NCI-H2196 (cell line): ENCODE measurements at regions not wholly inside any gene's neighbourhood (a gene's known extent, or its start where the extent isn't known, plus 50 kb on each side); places are given as distances from the start of the nearest gene placed in this dataset.

Source experiments
- DNase-seq: peaks from one replicate; lab custom pipeline; 2025; ENCODE audit not compliant: unreplicated experiment; lab: John Stamatoyannopoulos, UW

- no peak for DNase-seq
Measured at GRCh38 chr20:43316271-43316670, 126.6 kb upstream of the PTPRT start.

DNA sequence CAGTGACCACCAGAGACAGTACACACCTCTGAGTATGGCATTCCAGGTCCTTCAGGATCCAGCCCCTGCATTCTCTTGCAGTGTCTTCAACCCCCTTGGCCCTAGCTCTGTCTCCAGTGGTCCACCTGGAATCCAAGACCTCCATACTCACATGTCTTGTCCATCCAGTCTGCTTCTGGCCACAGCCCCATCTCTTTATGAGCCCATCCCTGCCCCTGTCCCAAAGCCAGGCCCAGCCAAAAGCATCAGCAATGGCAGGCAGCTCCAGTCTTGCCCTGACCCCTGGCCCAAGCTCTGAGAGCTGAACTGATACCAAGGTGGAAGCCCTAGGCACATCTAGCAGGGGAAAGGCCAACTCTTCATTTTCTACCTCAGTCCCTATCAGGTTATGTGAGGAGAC is 119.6 kb upstream of the PTPRT start:
- no peak for DNase-seq

DNA sequence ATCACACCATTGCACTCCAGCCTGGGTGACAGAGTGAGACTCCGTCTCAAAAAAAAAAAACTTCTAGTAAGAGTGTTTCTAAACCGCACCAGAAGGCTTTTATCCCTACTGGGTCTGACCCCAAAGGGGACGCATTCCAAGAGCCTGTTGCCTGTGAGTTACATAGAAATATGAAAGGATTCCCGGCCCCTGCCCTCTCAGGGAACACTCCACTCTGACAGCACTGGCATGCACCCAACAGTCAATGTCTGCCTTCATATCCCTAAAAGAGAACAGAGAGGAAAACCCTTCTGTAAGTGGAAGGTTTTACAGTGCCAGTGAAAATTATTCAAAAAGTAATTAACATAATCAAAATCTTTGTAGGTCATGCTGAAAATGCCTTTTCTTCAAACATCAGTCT is 117.1 kb upstream of the PTPRT start:
- DNase-seq: no peak

DNA sequence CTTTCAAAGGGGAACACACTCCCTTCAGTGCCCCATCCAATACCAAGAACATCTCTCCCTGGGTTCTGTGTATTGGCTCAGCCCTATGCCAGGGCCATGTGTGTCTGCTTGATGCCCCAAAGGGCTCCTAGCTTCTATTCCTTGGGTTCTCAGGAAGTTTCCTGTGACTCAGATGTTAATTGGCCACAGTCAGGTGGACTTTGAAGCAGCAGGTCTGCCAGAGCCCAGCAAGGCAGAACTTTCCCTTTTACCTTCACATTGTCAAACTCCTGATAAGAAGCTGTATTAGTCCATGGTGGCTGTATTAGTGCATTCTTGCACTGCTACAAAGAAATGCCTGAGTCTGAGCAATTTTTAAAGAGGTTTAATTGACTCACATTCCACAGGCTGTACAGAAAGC is 116.0 kb upstream of the PTPRT start:
- DNase-seq: no peak

- no peak for DNase-seq
Measured at GRCh38 chr20:43304598-43304997, 114.9 kb upstream of the PTPRT start.

- DNase-seq: no peak
Measured at GRCh38 chr20:43302936-43303335, 113.2 kb upstream of the PTPRT start.

GRCh38 chr20:43300901-43301300 is 111.2 kb upstream of the PTPRT start:
- DNase-seq: no peak

DNA sequence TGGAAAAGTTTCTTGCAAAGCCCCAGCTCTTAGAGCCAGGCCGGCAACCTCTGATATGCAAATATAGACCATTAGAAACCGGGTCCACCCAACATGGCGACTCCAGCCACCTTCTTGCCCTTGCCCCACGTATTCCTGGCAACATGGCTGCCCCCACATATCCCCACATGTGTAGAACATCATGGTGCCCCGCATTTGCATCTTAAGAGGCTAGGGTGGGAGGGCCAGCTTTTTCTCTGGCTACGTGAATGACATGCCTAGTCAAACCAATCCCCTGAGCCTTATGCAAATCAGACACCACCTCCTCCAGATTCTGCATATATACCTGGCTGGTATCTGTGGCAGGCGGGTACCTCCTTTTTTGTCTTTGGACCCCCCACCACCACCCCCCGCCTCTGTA is 106.1 kb upstream of the PTPRT start:
- DNase-seq: no peak

DNA sequence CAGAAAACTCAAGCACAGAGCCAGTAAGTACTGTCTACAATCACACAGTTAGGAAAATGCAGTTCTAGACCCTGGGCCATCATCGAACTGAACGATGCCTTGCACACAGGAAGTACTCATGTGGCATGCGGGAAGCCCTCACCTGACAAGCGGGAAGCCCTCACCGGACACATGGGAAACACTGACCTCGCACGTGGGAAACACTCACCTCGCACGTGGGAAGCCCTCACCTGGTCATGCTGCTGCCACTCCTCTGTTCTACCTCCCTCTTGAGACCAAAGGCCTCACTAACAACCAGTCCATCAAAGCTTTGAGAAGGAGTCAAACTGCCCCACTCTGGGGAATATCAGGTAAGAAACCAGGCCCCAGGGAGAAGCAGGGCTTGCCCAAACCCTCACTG is 105.6 kb upstream of the PTPRT start:
- DNase-seq: no peak

DNA sequence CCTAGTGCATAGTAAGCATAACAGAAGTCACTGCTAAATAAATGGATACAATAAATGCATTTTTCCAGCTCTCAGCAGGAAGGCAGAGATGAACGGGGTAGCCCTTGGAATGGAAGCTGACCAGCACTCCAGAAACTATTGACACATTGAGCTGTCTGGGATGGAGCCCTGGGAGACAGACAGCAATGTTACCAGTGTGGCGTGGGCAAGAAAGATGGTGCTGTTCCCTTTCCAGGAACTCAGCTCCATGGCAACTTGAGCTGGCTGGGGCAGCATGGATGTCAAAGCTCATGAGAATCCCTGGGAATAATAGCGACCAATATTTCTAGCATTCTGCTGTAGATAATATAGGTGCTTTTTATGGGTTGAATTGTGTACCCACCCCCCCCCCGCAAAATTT is 104.3 kb upstream of the PTPRT start:
- DNase-seq: no peak

DNA sequence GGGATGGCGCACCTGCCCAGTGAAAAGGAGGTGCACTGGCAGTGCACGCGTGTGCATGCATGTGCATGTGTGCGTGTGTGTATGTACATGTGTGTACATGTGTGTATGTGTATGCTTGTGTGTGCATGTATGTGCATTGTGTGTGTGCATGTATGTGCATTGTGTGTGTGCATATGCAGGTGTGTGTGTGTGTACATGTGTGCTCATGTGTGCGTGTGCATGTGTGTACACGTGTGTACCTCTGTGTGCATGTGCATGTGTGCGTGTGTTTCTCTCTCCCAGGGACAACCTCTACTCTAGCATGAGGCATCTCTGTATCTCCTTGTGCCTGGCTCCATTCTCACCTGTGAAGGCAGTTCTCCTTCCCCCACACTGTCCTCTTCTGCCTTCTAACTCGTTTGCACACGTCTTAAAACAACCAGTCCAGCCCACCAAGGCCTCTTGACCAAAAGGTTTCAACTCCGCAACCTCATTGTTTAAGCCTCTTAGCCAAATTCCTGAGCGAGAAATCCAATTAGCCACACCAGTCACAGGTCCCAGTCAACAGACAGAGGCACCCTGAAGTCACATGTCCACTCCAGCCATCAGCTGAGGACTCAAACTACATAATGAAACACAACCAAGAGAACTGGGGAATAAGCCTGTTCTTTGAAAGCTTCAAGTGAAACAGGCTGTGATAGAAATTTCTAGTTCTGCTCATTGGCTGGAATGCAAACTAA is 103.5 kb upstream of the PTPRT start:
- no peak for DNase-seq

GRCh38 chr20:43292222-43292621 is 102.5 kb upstream of the PTPRT start:
- DNase-seq: no peak

- DNase-seq: no peak
Measured at GRCh38 chr20:43287637-43288036, 97.9 kb upstream of the PTPRT start.

GRCh38 chr20:43285170-43285569 is 95.5 kb upstream of the PTPRT start:
- DNase-seq: no peak

GRCh38 chr20:43284486-43284885 is 94.8 kb upstream of the PTPRT start:
- DNase-seq: no peak

- no peak for DNase-seq
Measured at GRCh38 chr20:43283126-43283525, 93.4 kb upstream of the PTPRT start.

GRCh38 chr20:43271980-43272379 is 82.3 kb upstream of the PTPRT start:
- DNase-seq: no peak

GRCh38 chr20:43265449-43265848 is 75.7 kb upstream of the PTPRT start:
- no peak for DNase-seq

DNA sequence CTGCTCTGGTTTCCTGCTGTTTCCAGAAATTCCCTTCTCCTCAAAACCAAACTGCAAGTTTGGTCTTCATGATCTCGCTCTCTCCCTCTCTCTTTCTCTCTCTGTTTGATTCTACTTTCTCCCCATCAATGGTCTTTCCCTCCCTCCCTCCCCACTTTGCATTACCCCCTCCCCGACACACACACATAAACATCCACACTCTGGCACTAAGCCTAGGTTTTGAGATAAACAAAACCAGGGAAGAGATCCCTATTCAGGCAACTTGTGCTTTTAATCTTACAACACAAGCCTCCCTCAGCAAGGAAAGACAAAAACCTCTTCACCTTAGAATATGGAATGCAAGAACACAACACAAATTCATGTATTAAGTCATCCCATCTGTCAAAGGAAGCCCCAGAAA is 73.5 kb upstream of the PTPRT start:
- DNase-seq: no peak

DNA sequence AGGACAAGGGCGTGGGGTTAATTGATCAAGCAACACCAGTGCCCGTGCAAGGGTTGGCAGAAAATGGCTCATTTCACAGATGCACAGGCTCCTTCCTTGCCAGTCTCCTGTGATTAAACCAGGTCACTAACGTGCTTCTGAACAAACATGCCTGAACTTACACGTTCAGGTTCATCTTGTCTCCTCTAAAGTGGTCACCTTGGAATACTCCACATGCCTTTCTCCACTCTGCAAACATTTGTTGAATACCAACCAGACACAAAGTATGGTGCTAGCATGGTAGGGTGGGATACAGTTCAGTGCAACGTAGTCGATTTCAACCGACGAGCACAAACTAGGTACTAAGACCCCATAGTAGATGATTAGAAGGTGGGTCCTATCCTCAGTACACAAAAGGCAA is 72.6 kb upstream of the PTPRT start:
- no peak for DNase-seq

GRCh38 chr20:43255877-43256276 is 66.2 kb upstream of the PTPRT start:
- DNase-seq: no peak

DNA sequence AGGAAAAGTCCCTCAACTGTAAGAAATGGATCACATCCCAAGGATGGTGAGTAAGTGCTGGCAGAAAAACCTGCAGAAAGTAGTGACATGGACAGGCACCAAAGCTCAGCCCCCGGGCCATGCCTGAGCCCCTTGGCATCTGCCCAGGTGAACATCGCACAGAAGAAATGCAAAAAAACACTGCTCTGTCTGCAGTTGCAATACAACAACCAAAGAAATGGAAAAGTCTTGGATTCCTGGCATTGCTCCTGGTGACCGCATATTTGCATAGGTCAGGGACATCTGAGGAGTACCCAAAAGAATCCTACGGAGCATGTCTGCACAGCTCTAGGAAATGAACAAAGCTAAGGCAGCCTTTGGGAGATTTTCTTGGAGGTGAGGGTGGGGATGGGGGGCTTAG is 63.1 kb upstream of the PTPRT start:
- DNase-seq: no peak

DNA sequence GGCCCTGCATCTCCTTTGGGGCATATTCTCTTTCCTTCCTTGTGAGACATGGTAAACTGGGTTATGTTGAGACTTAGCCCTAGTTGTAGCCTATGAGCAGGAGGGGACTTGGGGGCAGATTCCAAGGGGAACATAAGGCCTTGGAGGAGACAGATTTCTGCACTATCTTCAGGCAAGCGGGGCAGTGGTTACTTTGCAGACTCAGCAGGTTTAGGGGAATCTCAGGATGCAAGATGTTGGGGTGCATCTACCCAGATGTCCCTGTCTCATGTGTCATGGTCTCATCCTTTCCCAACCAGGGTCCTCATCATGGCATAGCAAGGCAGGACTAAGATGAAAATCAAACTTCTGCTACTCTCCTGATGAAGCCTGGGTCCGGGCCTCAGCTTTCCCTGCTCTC is 58.6 kb upstream of the PTPRT start:
- no peak for DNase-seq

GRCh38 chr20:43247361-43247760 is 57.7 kb upstream of the PTPRT start:
- no peak for DNase-seq
